ENCODE measurements at regions not wholly inside any gene's neighbourhood (a gene's known extent, or its start where the extent isn't known, plus 50 kb on each side); places are given as distances from the start of the nearest gene placed in this dataset.
"Not testable (repeated sequence)": the region's sequence is repeated elsewhere in the genome, so short reads cannot be mapped to it uniquely, and the experiment has no call there.

- Histone ChIP-seq H3K9me3 (replicated peaks; ENCODE audit: low read length) (no peaks in the 10 kb centered on the region), H3K4me3 (ENCODE audit: low read length) (no peak overlapping the region), H3K4me1 (ENCODE audit: control insufficient read depth, insufficient read depth, low read length) (peaks cover 8% of the 10 kb centered on the region), H3K9ac (ENCODE audit: low read depth, low read length) (no peak overlapping the region), H3K27me3 (ENCODE audit: control insufficient read depth, insufficient read depth, low read length) (no peaks in the 10 kb centered on the region), H3K4me2 (ENCODE audit: low read length) (no peak overlapping the region), H3K36me3 (ENCODE audit: insufficient read depth, low read length) (no peaks in the 10 kb centered on the region)
Observed at GRCh38 chr14:34055157-34055950, 104.5 kb upstream of the EGLN3 start.

GRCh38 chr14:34053666-34054065 lies 102.8 kb upstream of the EGLN3 start:
- Histone ChIP-seq H3K4me2 (ENCODE audit: low read length) (no peak overlapping the region), H3K9ac (ENCODE audit: low read depth, low read length) (no peak overlapping the region), H3K4me1 (ENCODE audit: control insufficient read depth, insufficient read depth, low read length) (no peaks in the 10 kb centered on the region), H3K27me3 (ENCODE audit: control insufficient read depth, insufficient read depth, low read length) (no peaks in the 10 kb centered on the region), H3K4me3 (ENCODE audit: low read length) (no peak overlapping the region), H3K9me3 (replicated peaks; ENCODE audit: low read length) (no peaks in the 10 kb centered on the region), H3K36me3 (ENCODE audit: insufficient read depth, low read length) (no peaks in the 10 kb centered on the region)

- Histone ChIP-seq H3K36me3 (ENCODE audit: insufficient read depth, low read length) (no peaks in the 10 kb centered on the region), H3K9ac (ENCODE audit: low read depth, low read length) (no peak overlapping the region), H3K9me3 (replicated peaks; ENCODE audit: low read length) (no peaks in the 10 kb centered on the region)
Observed at GRCh38 chr14:34052658-34053014, 101.8 kb upstream of the EGLN3 start.

GRCh38 chr14:34051966-34052657 lies 101.2 kb upstream of the EGLN3 start:
- Histone ChIP-seq H3K4me3 (ENCODE audit: low read length) (no peak overlapping the region), H3K36me3 (ENCODE audit: insufficient read depth, low read length) (no peaks in the 10 kb centered on the region), H3K9ac (ENCODE audit: low read depth, low read length) (no peak overlapping the region), H3K4me1 (ENCODE audit: control insufficient read depth, insufficient read depth, low read length) (no peaks in the 10 kb centered on the region), H3K4me2 (ENCODE audit: low read length) (no peak overlapping the region), H3K27me3 (ENCODE audit: control insufficient read depth, insufficient read depth, low read length) (no peaks in the 10 kb centered on the region), H3K9me3 (replicated peaks; ENCODE audit: low read length) (no peaks in the 10 kb centered on the region)

More at GRCh38 chr14:34052658-34053014, 101.8 kb upstream of the EGLN3 start:
- Histone ChIP-seq H3K4me2 (ENCODE audit: low read length) (no peak overlapping the region), H3K4me3 (ENCODE audit: low read length) (no peak overlapping the region), H3K4me1 (ENCODE audit: control insufficient read depth, insufficient read depth, low read length) (no peaks in the 10 kb centered on the region), H3K27me3 (ENCODE audit: control insufficient read depth, insufficient read depth, low read length) (no peaks in the 10 kb centered on the region)

GRCh38 chr14:34050606-34051005 lies 99.7 kb upstream of the EGLN3 start:
- Histone ChIP-seq H3K4me1 (ENCODE audit: control insufficient read depth, insufficient read depth, low read length) (no peaks in the 10 kb centered on the region), H3K27me3 (ENCODE audit: control insufficient read depth, insufficient read depth, low read length) (no peaks in the 10 kb centered on the region), H3K9ac (ENCODE audit: low read depth, low read length) (no peak overlapping the region), H3K4me2 (ENCODE audit: low read length) (no peak overlapping the region), H3K9me3 (replicated peaks; ENCODE audit: low read length) (no peaks in the 10 kb centered on the region), H3K4me3 (ENCODE audit: low read length) (no peak overlapping the region), H3K36me3 (ENCODE audit: insufficient read depth, low read length) (no peaks in the 10 kb centered on the region)

GRCh38 chr14:34049790-34050189 lies 98.9 kb upstream of the EGLN3 start:
- H3K4me2 ChIP-seq (ENCODE audit: low read length), result no peak overlapping the region
- H3K9me3 ChIP-seq (replicated peaks; ENCODE audit: low read length), result no peaks in the 10 kb centered on the region
- no peaks in the 10 kb centered on the region for H3K36me3 ChIP-seq (ENCODE audit: insufficient read depth, low read length)
- H3K9ac ChIP-seq (ENCODE audit: low read depth, low read length), result no peak overlapping the region
- H3K4me1 ChIP-seq (ENCODE audit: control insufficient read depth, insufficient read depth, low read length), result no peaks in the 10 kb centered on the region
- H3K4me3 ChIP-seq (ENCODE audit: low read length), result no peak overlapping the region
- no peaks in the 10 kb centered on the region for H3K27me3 ChIP-seq (ENCODE audit: control insufficient read depth, insufficient read depth, low read length)

- not testable (repeated sequence) for H3K27me3 ChIP-seq (ENCODE audit: control insufficient read depth, insufficient read depth, low read length); H3K4me3 ChIP-seq (ENCODE audit: low read length); H3K4me1 ChIP-seq (ENCODE audit: control insufficient read depth, insufficient read depth, low read length); H3K9ac ChIP-seq (ENCODE audit: low read depth, low read length); H3K4me2 ChIP-seq (ENCODE audit: low read length); H3K9me3 ChIP-seq (replicated peaks; ENCODE audit: low read length); H3K36me3 ChIP-seq (ENCODE audit: insufficient read depth, low read length)
Observed at GRCh38 chr14:34049187-34049586, 98.3 kb upstream of the EGLN3 start.

- Histone ChIP-seq H3K36me3 (ENCODE audit: insufficient read depth, low read length) (no peaks in the 10 kb centered on the region), H3K4me2 (ENCODE audit: low read length) (no peak overlapping the region), H3K4me3 (ENCODE audit: low read length) (no peak overlapping the region), H3K9ac (ENCODE audit: low read depth, low read length) (no peak overlapping the region), H3K9me3 (replicated peaks; ENCODE audit: low read length) (no peaks in the 10 kb centered on the region), H3K27me3 (ENCODE audit: control insufficient read depth, insufficient read depth, low read length) (peaks cover 3% of the 10 kb centered on the region), H3K4me1 (ENCODE audit: control insufficient read depth, insufficient read depth, low read length) (no peaks in the 10 kb centered on the region)
Observed at GRCh38 chr14:34046799-34047520, 96.1 kb upstream of the EGLN3 start.

- no peaks in the 10 kb centered on the region for H3K36me3 ChIP-seq (ENCODE audit: insufficient read depth, low read length)
- no peaks in the 10 kb centered on the region for H3K4me1 ChIP-seq (ENCODE audit: control insufficient read depth, insufficient read depth, low read length)
- H3K4me3 ChIP-seq (ENCODE audit: low read length), result no peak overlapping the region
- H3K4me2 ChIP-seq (ENCODE audit: low read length), result no peak overlapping the region
- no peaks in the 10 kb centered on the region for H3K9me3 ChIP-seq (replicated peaks; ENCODE audit: low read length)
- no peak overlapping the region for H3K9ac ChIP-seq (ENCODE audit: low read depth, low read length)
- peaks cover 7% of the 10 kb centered on the region for H3K27me3 ChIP-seq (ENCODE audit: control insufficient read depth, insufficient read depth, low read length)
Observed at GRCh38 chr14:34044666-34045306, 93.9 kb upstream of the EGLN3 start.

GRCh38 chr14:34044373-34044637 lies 93.4 kb upstream of the EGLN3 start:
- Histone ChIP-seq H3K27me3 (ENCODE audit: control insufficient read depth, insufficient read depth, low read length) (peaks cover 7% of the 10 kb centered on the region), H3K4me1 (ENCODE audit: control insufficient read depth, insufficient read depth, low read length) (no peaks in the 10 kb centered on the region), H3K9ac (ENCODE audit: low read depth, low read length) (no peak overlapping the region), H3K36me3 (ENCODE audit: insufficient read depth, low read length) (no peaks in the 10 kb centered on the region), H3K9me3 (replicated peaks; ENCODE audit: low read length) (no peaks in the 10 kb centered on the region), H3K4me3 (ENCODE audit: low read length) (no peak overlapping the region), H3K4me2 (ENCODE audit: low read length) (no peak overlapping the region)

GRCh38 chr14:34043627-34044372 lies 92.9 kb upstream of the EGLN3 start:
- H3K4me2 ChIP-seq (ENCODE audit: low read length), result no peak overlapping the region
- H3K36me3 ChIP-seq (ENCODE audit: insufficient read depth, low read length), result no peaks in the 10 kb centered on the region
- H3K4me3 ChIP-seq (ENCODE audit: low read length), result no peak overlapping the region
- H3K27me3 ChIP-seq (ENCODE audit: control insufficient read depth, insufficient read depth, low read length), result peaks cover 7% of the 10 kb centered on the region
- H3K9me3 ChIP-seq (replicated peaks; ENCODE audit: low read length), result no peaks in the 10 kb centered on the region
- H3K4me1 ChIP-seq (ENCODE audit: control insufficient read depth, insufficient read depth, low read length), result no peaks in the 10 kb centered on the region
- no peak overlapping the region for H3K9ac ChIP-seq (ENCODE audit: low read depth, low read length)
